CD14-positive monocyte (primary cell): ENCODE measurements at regions not wholly inside any gene's neighbourhood (a gene's known extent, or its start where the extent isn't known, plus 50 kb on each side); places are given as distances from the start of the nearest gene placed in this dataset.
"Not testable (repeated sequence)": the region's sequence is repeated elsewhere in the genome, so short reads cannot be mapped to it uniquely, and the experiment has no call there.

Experiments
- DNase-seq, 3 donors: peaks; one replicate each; pipeline ENCODE4 v3.0.0-alpha.2; 2011 to 2022
- H2AFZ ChIP-seq: 2 replicates; pipeline ENCODE4 v1.6.0; 2012; ENCODE audit warnings: mild to moderate bottlenecking, low read depth, low read length, inconsistent platforms; ENCODE audit not compliant: insufficient read depth, poor library complexity, severe bottlenecking
- H3K27ac ChIP-seq, 2 donors: 1 replicate in 1 of 2; 2 replicates in 1 of 2; pipeline ENCODE4 v1.5.1; 2012 to 2013; ENCODE audit warnings: low read length in 2 of 2, control low read depth in 1 of 2, inconsistent platforms in 1 of 2, low read depth in 1 of 2, mild to moderate bottlenecking in 1 of 2
- H3K27me3 ChIP-seq, 2 donors: one replicate each; pipeline versions ENCODE4 v1.6.0 to v1.6.1; 2011 to 2013; ENCODE audit warnings: low read length in 2 of 2; ENCODE audit not compliant: control insufficient read depth in 2 of 2, insufficient read depth in 2 of 2
- H3K36me3 ChIP-seq, 2 donors: replicated peaks in 1 of 2; 1 replicate in 1 of 2; 2 replicates in 1 of 2; pipeline versions ENCODE4 v1.5.1 to v1.6.1; 2012 to 2013; ENCODE audit warnings: low read length in 2 of 2, control low read depth in 1 of 2, inconsistent platforms in 1 of 2, mild to moderate bottlenecking in 1 of 2; ENCODE audit not compliant: insufficient read depth in 2 of 2, control insufficient read depth in 1 of 2
- H3K4me1 ChIP-seq, 2 donors: 1 replicate in 1 of 2; 2 replicates in 1 of 2; pipeline versions ENCODE4 v1.5.1 to v1.6.1; 2012 to 2013; ENCODE audit warnings: low read length in 2 of 2, control low read depth in 1 of 2, inconsistent platforms in 1 of 2, mild to moderate bottlenecking in 1 of 2, moderate library complexity in 1 of 2; ENCODE audit not compliant: insufficient read depth in 2 of 2, control insufficient read depth in 1 of 2
- H3K4me2 ChIP-seq: replicated peaks from 2 replicates; pipeline ENCODE3; 2012; ENCODE audit warnings: low read length, moderate library complexity, mild to moderate bottlenecking; ENCODE audit not compliant: poor library complexity, severe bottlenecking; ENCODE audit errors: extremely low read depth
- H3K4me3 ChIP-seq, 3 experiments: fragments of 200-600 bp in 1 of 3; sonication (generic) in 1 of 3; replicated peaks in 1 of 3; 1 replicate in 2 of 3; 2 replicates in 1 of 3; pipeline ENCODE4 v1.5.1; 2011 to 2013; ENCODE audit warnings: low read length in 3 of 3, mild to moderate bottlenecking in 3 of 3, control low read depth in 2 of 3, low read depth in 2 of 3, inconsistent platforms in 1 of 3, moderate library complexity in 1 of 3
- H3K79me2 ChIP-seq: 2 replicates; pipeline ENCODE4 v1.6.0; 2012; ENCODE audit warnings: mild to moderate bottlenecking, control low read depth, inconsistent platforms, low read length, moderate library complexity; ENCODE audit not compliant: insufficient read depth
- H3K9ac ChIP-seq: 2 replicates; pipeline ENCODE4 v1.6.0; 2017; ENCODE audit warnings: low read length, mild to moderate bottlenecking; ENCODE audit not compliant: insufficient read depth, poor library complexity, severe bottlenecking
- H3K9me3 ChIP-seq, 2 donors: replicated peaks in 1 of 2; 1 replicate in 1 of 2; 2 replicates in 1 of 2; pipeline versions ENCODE4 v1.5.1 to v1.6.1; 2012 to 2013; ENCODE audit warnings: low read length in 2 of 2, control low read depth in 1 of 2; ENCODE audit not compliant: control insufficient read depth in 1 of 2, insufficient read depth in 1 of 2
- H4K20me1 ChIP-seq: 2 replicates; pipeline ENCODE4 v1.6.0; 2012; ENCODE audit warnings: mild to moderate bottlenecking, low read length, control low read depth, moderate library complexity; ENCODE audit not compliant: insufficient read depth
- H3K27ac Mint-ChIP-seq, 7 donors: one replicate each; pipeline ENCODE4 v1.8.0; 2020; ENCODE audit warnings: mild to moderate bottlenecking in 7 of 7, mixed read lengths in 7 of 7, moderate library complexity in 6 of 7, inconsistent platforms in 2 of 7
- H3K27me3 Mint-ChIP-seq, 3 donors: one replicate each; pipeline ENCODE4 v1.8.0; 2021 to 2022; ENCODE audit warnings: low read depth in 3 of 3, mild to moderate bottlenecking in 3 of 3, mixed read lengths in 3 of 3, moderate library complexity in 3 of 3, inconsistent platforms in 1 of 3
- H3K36me3 Mint-ChIP-seq, 2 donors: one replicate each; pipeline ENCODE4 v1.8.0; 2020; ENCODE audit warnings: mixed read lengths in 2 of 2, inconsistent platforms in 1 of 2, mild to moderate bottlenecking in 1 of 2
- H3K4me1 Mint-ChIP-seq: one replicate; pipeline ENCODE4 v1.8.0; 2020; ENCODE audit warnings: mild to moderate bottlenecking, mixed read lengths
- H3K4me3 Mint-ChIP-seq, 2 donors: one replicate each; pipeline ENCODE4 v1.8.0; 2020; ENCODE audit warnings: mild to moderate bottlenecking in 2 of 2, mixed read lengths in 2 of 2, moderate library complexity in 1 of 2
- H3K9me3 Mint-ChIP-seq, 7 donors: one replicate each; pipeline ENCODE4 v1.8.0; 2020 to 2022; ENCODE audit warnings: mixed read lengths in 7 of 7, mild to moderate bottlenecking in 6 of 7, moderate library complexity in 6 of 7, inconsistent platforms in 2 of 7
- CTCF ChIP-seq: fragments of 200-600 bp; IDR thresholded peaks from one replicate; pipeline ENCODE4 v1.8.0; 2022; ENCODE audit warnings: antibody characterized with exemption, mild to moderate bottlenecking
- WGBS: methylation state at CpG from one replicate; pipeline ENCODE4 v1.1.5; 2013; ENCODE audit warnings: missing lambda C conversion rate; ENCODE audit not compliant: insufficient coverage; 5-methylcytosine and 5-hydroxymethylcytosine counted together
- intact Hi-C, 2 donors: fragments of 100-400 bp; cut with micrococcal nuclease; formaldehyde crosslinking; loops; one replicate each; pipeline versions ENCODE4 v1.15.0 to v1.15.1; 2023

GRCh38 chr13:50766013-50766412, 77.5 kb downstream of the DLEU7 start:
- intact Hi-C loops: no loop called here
- H3K36me3 ChIP-seq: no peaks in the 10 kb centered on the region
- Mint-ChIP-seq H3K4me3 (no peak overlapping the region), H3K27me3 (peaks cover 1 to 4% (median 4%) of the 10 kb centered on the region in 3 donors), H3K9me3 (peaks cover 2 to 14% (median 9%) of the 10 kb centered on the region in 7 donors), H3K36me3 (peaks cover 10 to 19% of the 10 kb centered on the region in 2 donors), H3K27ac (peak overlapping the region in 1 of 7 donors; percentile 66), H3K4me1 (peaks cover 12% of the 10 kb centered on the region)
- no peak overlapping the region for H3K27ac ChIP-seq
- H3K4me3 ChIP-seq: no peak overlapping the region
- no peak overlapping the region for H2AFZ ChIP-seq
- no peak for TF ChIP-seq CTCF
- H3K4me2 ChIP-seq: no peak overlapping the region
- H3K9me3 ChIP-seq: no peaks in the 10 kb centered on the region
- DNase-seq: no peak
- no peak overlapping the region for H3K9ac ChIP-seq
- no peaks in the 10 kb centered on the region for H3K79me2 ChIP-seq
- no peaks in the 10 kb centered on the region for H4K20me1 ChIP-seq
- 100% methylated on average over 2 of the region's 6 CpGs for WGBS
- peaks cover 0 to 3% of the 10 kb centered on the region in 2 donors for H3K4me1 ChIP-seq
- no peaks in the 10 kb centered on the region for H3K27me3 ChIP-seq

- Mint-ChIP-seq H3K4me3 (no peak overlapping the region), H3K36me3 (peaks cover 5 to 18% of the 10 kb centered on the region in 2 donors), H3K4me1 (peaks cover 12% of the 10 kb centered on the region), H3K27ac (no peak overlapping the region), H3K27me3 (peaks cover 1 to 4% (median 4%) of the 10 kb centered on the region in 3 donors), H3K9me3 (peaks cover 2 to 18% (median 9%) of the 10 kb centered on the region in 7 donors)
- no peaks in the 10 kb centered on the region for H3K27me3 ChIP-seq
- no peak overlapping the region for H3K4me2 ChIP-seq
- no peak for TF ChIP-seq CTCF
- H3K36me3 ChIP-seq: no peaks in the 10 kb centered on the region
- intact Hi-C loops: no loop called here
- H4K20me1 ChIP-seq: no peaks in the 10 kb centered on the region
- no peaks in the 10 kb centered on the region for H3K79me2 ChIP-seq
- H3K4me3 ChIP-seq: no peak overlapping the region
- WGBS: 90% methylated on average over 2 of the region's 3 CpGs
- H3K4me1 ChIP-seq: peaks cover 0 to 3% of the 10 kb centered on the region in 2 donors
- H3K27ac ChIP-seq: no peak overlapping the region
- no peak overlapping the region for H2AFZ ChIP-seq
- H3K9ac ChIP-seq: no peak overlapping the region
- DNase-seq: no peak
- no peaks in the 10 kb centered on the region for H3K9me3 ChIP-seq
These were observed 76.8 kb downstream of the DLEU7 start for GRCh38 chr13:50766695-50767094.

- H3K9ac ChIP-seq, H3K4me1 Mint-ChIP-seq, H3K4me1 ChIP-seq, H3K4me3 Mint-ChIP-seq, H3K79me2 ChIP-seq, H4K20me1 ChIP-seq, H3K4me2 ChIP-seq, H3K4me3 ChIP-seq, H3K27ac ChIP-seq, H3K27me3 Mint-ChIP-seq, H3K27ac Mint-ChIP-seq, DNase-seq, H3K9me3 ChIP-seq, H3K27me3 ChIP-seq, H2AFZ ChIP-seq, intact Hi-C loops, H3K36me3 ChIP-seq: not testable (repeated sequence)
- H3K36me3 Mint-ChIP-seq: peaks cover 10 to 13% of the 10 kb centered on the region in 2 donors
- 100% methylated on average over 3 of the region's 9 CpGs for WGBS
- peaks cover 5 to 42% (median 15%) of the 10 kb centered on the region in 7 donors for H3K9me3 Mint-ChIP-seq
These were observed 70.6 kb downstream of the DLEU7 start for GRCh38 chr13:50772881-50773280.
